Neural cell (in vitro differentiated cells): ENCODE measurements at regions not wholly inside any gene's neighbourhood (a gene's known extent, or its start where the extent isn't known, plus 50 kb on each side); places are given as distances from the start of the nearest gene placed in this dataset.

Experiments used
- CTCF ChIP-seq: fragments of 450-650 bp; IDR thresholded peaks from 2 replicates; pipeline ENCODE4 v1.5.1; 2014; ENCODE audit warnings: antibody characterized with exemption, mild to moderate bottlenecking, moderate library complexity; ENCODE audit not compliant: poor library complexity, severe bottlenecking
- EZH2 ChIP-seq: fragments of 200-600, 300-800 bp; shearing (Covaris generic), sonication (generic); IDR thresholded peaks from 2 replicates; pipeline ENCODE4 v1.6.1; 2014; ENCODE audit warnings: antibody characterized with exemption, low read length, borderline replicate concordance, mild to moderate bottlenecking; ENCODE audit not compliant: insufficient read depth, poor library complexity, severe bottlenecking
- RAD21 ChIP-seq: fragments of 450-650 bp; conservative IDR thresholded peaks from 2 replicates; pipeline ENCODE4 v1.6.1; 2014; ENCODE audit warnings: antibody characterized with exemption, mild to moderate bottlenecking, moderate library complexity

- TF ChIP-seq CTCF (no peak), RAD21 (no peak), EZH2 (no peak)
Observed at GRCh38 chr11:134955281-134955680, 543.2 kb upstream of the B3GAT1 start.
